HCT116 (cell line): ENCODE measurements at regions not wholly inside any gene's neighbourhood (a gene's known extent, or its start where the extent isn't known, plus 50 kb on each side); places are given as distances from the start of the nearest gene placed in this dataset.

Experiments
- ATAC-seq: fragments of 200-7000 bp; cut with Tn5 transposase; 2 replicates; pipeline ENCODE4 v1.9.1; 2020; ENCODE audit warnings: mild to moderate bottlenecking, moderate library complexity
- BruUV-seq: library from RNA; stranded (reverse); fragments of 400-500 nt; replicated peaks from 2 replicates; lab custom pipeline; 2021; lab: Mats Ljungman, UMichigan
- CTCF ChIA-PET: fragments of 300-600 bp; sonication (Branson Sonifier 250); formaldehyde crosslinking; loops from one replicate; lab custom pipeline; 2021; ENCODE audit warnings: antibody characterized with exemption; lab: Charles Lee
- POLR2A ChIA-PET: fragments of 300-600, 350-600 bp; sonication (Branson Sonifier 250); formaldehyde crosslinking; loops from one replicate; lab custom pipeline; 2021; ENCODE audit warnings: antibody characterized with exemption; lab: Charles Lee
- RAD21 ChIA-PET, 2 experiments: fragments of 300-600 bp; sonication (Branson Sonifier 250); formaldehyde crosslinking; loops; one replicate each; lab custom pipeline; 2023; ENCODE audit warnings: low total read pairs in 2 of 2; ENCODE audit not compliant: uncharacterized antibody in 2 of 2, unreplicated experiment in 2 of 2, low non-redundant PET in 1 of 2; lab: Charles Lee
- DNase-seq: peaks from one replicate; pipeline ENCODE4 v3.0.0-alpha.2; 2010; ENCODE audit warnings: low read depth, low spot score
- H2AFZ ChIP-seq: fragments of 200-600 bp; shearing (Covaris generic), sonication (generic); 2 replicates; pipeline ENCODE4 v1.6.1; 2017; ENCODE audit warnings: low read depth, mixed run types, mixed read lengths, antibody characterized with exemption, low read length; ENCODE audit not compliant: poor library complexity, severe bottlenecking
- H3K27ac ChIP-seq: 2 replicates; pipeline ENCODE4 v1.5.1; 2012; ENCODE audit warnings: low read depth, low read length
- H3K27me3 ChIP-seq: fragments of 200-600 bp; sonication (generic); 2 replicates; pipeline ENCODE4 v1.6.1; 2016; ENCODE audit warnings: mixed run types, low read length, mixed read lengths; ENCODE audit not compliant: insufficient read depth
- H3K36me3 ChIP-seq, 2 experiments: fragments of 200-500 bp in 1 of 2; fragments of 200-600 bp in 1 of 2; sonication (Bioruptor generic) in 1 of 2; sonication (generic) in 1 of 2; 2 replicates each; pipeline versions ENCODE4 v1.5.1 to v1.6.1; 2014 to 2016; ENCODE audit warnings: low read length in 2 of 2, inconsistent platforms in 1 of 2, mixed read lengths in 1 of 2, mixed run types in 1 of 2; ENCODE audit not compliant: insufficient read depth in 2 of 2, control insufficient read depth in 1 of 2
- H3K4me1 ChIP-seq, 2 experiments: fragments of 200-600 bp in 1 of 2; sonication (generic) in 1 of 2; 2 replicates each; pipeline versions ENCODE4 v1.5.1 to v1.6.1; 2012 to 2017; ENCODE audit warnings: low read length in 2 of 2, inconsistent platforms in 1 of 2, mild to moderate bottlenecking in 1 of 2, mixed read lengths in 1 of 2, mixed run types in 1 of 2, moderate library complexity in 1 of 2; ENCODE audit not compliant: insufficient read depth in 2 of 2, control insufficient read depth in 1 of 2
- H3K4me2 ChIP-seq: fragments of 200-600 bp; sonication (generic); 2 replicates; pipeline ENCODE4 v1.6.1; 2017; ENCODE audit warnings: mixed run types, low read length, mixed read lengths
- H3K4me3 ChIP-seq, 2 experiments: fragments of 200-600 bp in 1 of 2; sonication (generic) in 1 of 2; replicated peaks in 1 of 2; 2 replicates each; pipeline ENCODE4 v1.5.1; 2011 to 2016; ENCODE audit warnings: low read length in 2 of 2, control low read depth in 1 of 2, low read depth in 1 of 2, mild to moderate bottlenecking in 1 of 2, mixed read lengths in 1 of 2, mixed run types in 1 of 2
- H3K79me2 ChIP-seq: fragments of 200-600 bp; sonication (generic); 2 replicates; pipeline ENCODE4 v1.6.1; 2017; ENCODE audit warnings: mild to moderate bottlenecking, mixed run types, low read length, moderate library complexity, mixed read lengths; ENCODE audit not compliant: insufficient read depth
- H3K9ac ChIP-seq: fragments of 200-600 bp; sonication (generic); 2 replicates; pipeline ENCODE4 v1.6.1; 2016; ENCODE audit warnings: low read length, mixed read lengths
- H3K9me2 ChIP-seq: fragments of 200-600 bp; sonication (generic), shearing (Covaris generic); 2 replicates; pipeline ENCODE4 v1.6.1; 2017; ENCODE audit warnings: mixed run types, mild to moderate bottlenecking, moderate library complexity; ENCODE audit not compliant: insufficient read depth
- H3K9me3 ChIP-seq, 2 experiments: fragments of 200-500 bp in 1 of 2; fragments of 200-600 bp in 1 of 2; sonication (Bioruptor generic) in 1 of 2; sonication (generic) in 1 of 2; 2 replicates each; pipeline ENCODE4 v1.6.1; 2014 to 2017; ENCODE audit warnings: low read length in 2 of 2, mixed read lengths in 2 of 2, inconsistent platforms in 1 of 2, low read depth in 1 of 2, mild to moderate bottlenecking in 1 of 2, mixed run types in 1 of 2, moderate library complexity in 1 of 2; ENCODE audit not compliant: control insufficient read depth in 1 of 2, insufficient read depth in 1 of 2
- H4K20me1 ChIP-seq: fragments of 200-600 bp; sonication (generic), shearing (Covaris generic); 2 replicates; pipeline ENCODE4 v1.6.1; 2017; ENCODE audit warnings: mixed run types, mild to moderate bottlenecking, moderate library complexity; ENCODE audit not compliant: insufficient read depth
- ATF3 ChIP-seq: IDR thresholded peaks from 2 replicates; pipeline ENCODE4 v1.6.1; 2012
- CBX3 ChIP-seq: IDR thresholded peaks from 2 replicates; pipeline ENCODE4 v1.6.1; 2012; ENCODE audit warnings: low read depth
- CEBPB ChIP-seq: IDR thresholded peaks from 2 replicates; pipeline ENCODE4 v1.6.1; 2012; ENCODE audit warnings: low read depth
- CTCF ChIP-seq, 3 experiments: fragments of 200-600 bp in 1 of 3; sonication (generic) in 1 of 3; IDR thresholded peaks in 2 of 3; conservative IDR thresholded peaks in 1 of 3; 2 replicates each; pipeline ENCODE4 v1.5.1; 2012 to 2017; ENCODE audit warnings: low read depth in 2 of 3, low read length in 2 of 3, antibody characterized with exemption in 1 of 3, borderline replicate concordance in 1 of 3, control low read depth in 1 of 3, mild to moderate bottlenecking in 1 of 3, mixed read lengths in 1 of 3, mixed run types in 1 of 3, moderate library complexity in 1 of 3; ENCODE audit not compliant: insufficient read depth in 1 of 3
- EGR1 ChIP-seq: IDR thresholded peaks from 2 replicates; pipeline ENCODE4 v1.6.1; 2012; ENCODE audit warnings: low read depth
- ELF1 ChIP-seq: IDR thresholded peaks from 2 replicates; pipeline ENCODE4 v1.6.1; 2012; ENCODE audit warnings: low read depth, borderline replicate concordance
- EZH2 ChIP-seq: fragments of 200-600 bp; sonication (generic); IDR thresholded peaks from 2 replicates; pipeline ENCODE4 v1.6.1; 2017; ENCODE audit warnings: antibody characterized with exemption, mixed run types
- EZH2phosphoT487 ChIP-seq: fragments of 200-600 bp; IDR thresholded peaks from 2 replicates; pipeline ENCODE4 v1.6.1; 2018; ENCODE audit warnings: antibody characterized with exemption, borderline replicate concordance
- JUND ChIP-seq: IDR thresholded peaks from 2 replicates; pipeline ENCODE4 v1.6.1; 2012
- MAX ChIP-seq: IDR thresholded peaks from 2 replicates; pipeline ENCODE4 v1.6.1; 2012
- POLR2A ChIP-seq: IDR thresholded peaks from 2 replicates; pipeline ENCODE4 v1.7.0; 2011; ENCODE audit warnings: borderline replicate concordance; ENCODE audit not compliant: insufficient read depth, insufficient read length; ENCODE audit errors: extremely low read depth
- POLR2AphosphoS5 ChIP-seq: IDR thresholded peaks from 2 replicates; pipeline ENCODE4 v1.6.1; 2011; ENCODE audit warnings: mild to moderate bottlenecking, low read depth, low read length, moderate library complexity
- RAD21 ChIP-seq: IDR thresholded peaks from 2 replicates; pipeline ENCODE4 v1.6.1; 2012; ENCODE audit warnings: low read depth, mild to moderate bottlenecking
- REST ChIP-seq: IDR thresholded peaks from 2 replicates; pipeline ENCODE4 v1.6.1; 2012; ENCODE audit warnings: low read depth
- SIN3A ChIP-seq: IDR thresholded peaks from 2 replicates; pipeline ENCODE4 v1.6.1; 2012; ENCODE audit warnings: low read depth
- SP1 ChIP-seq: IDR thresholded peaks from 2 replicates; pipeline ENCODE4 v1.6.1; 2012; ENCODE audit warnings: low read depth
- TCF7L2 ChIP-seq: IDR thresholded peaks from 2 replicates; pipeline ENCODE4 v1.7.0; 2011; ENCODE audit warnings: borderline replicate concordance, inconsistent platforms; ENCODE audit not compliant: insufficient read depth, insufficient read length; ENCODE audit errors: extremely low read depth
- YY1 ChIP-seq: IDR thresholded peaks from 2 replicates; pipeline ENCODE4 v1.6.1; 2011; ENCODE audit warnings: low read length, low read depth, moderate library complexity, mild to moderate bottlenecking; ENCODE audit not compliant: insufficient replicate concordance; ENCODE audit errors: extremely low read depth
- ZFX ChIP-seq: fragments of 450-650 bp; IDR thresholded peaks from 2 replicates; pipeline ENCODE4 v1.6.1; 2017
- ZNF274 ChIP-seq: fragments of 200-500 bp; sonication (Bioruptor generic); IDR thresholded peaks from 2 replicates; pipeline ENCODE4 v1.6.1; 2014; ENCODE audit warnings: mild to moderate bottlenecking, low read depth, low read length, inconsistent platforms
- intact Hi-C: fragments of 100-400 bp; cut with micrococcal nuclease; formaldehyde crosslinking; loops from 2 replicates; pipeline ENCODE4 v1.10.0; 2022

- TF ChIP-seq EGR1, result no peak
Measured at GRCh38 chr20:55353206-55353605, 652.1 kb downstream of the CBLN4 start (continued).

GRCh38 chr20:55348223-55348622, 657.1 kb downstream of the CBLN4 start:
- ChIA-PET POLR2A (no interaction called here), RAD21 (no interaction called here), CTCF (no interaction called here)
- no TSS peak for BruUV-seq
- DNase-seq, result no peak
- Histone ChIP-seq H3K36me3 (no peaks in the 10 kb centered on the region), H2AFZ (no peak overlapping the region), H3K9ac (no peak overlapping the region), H4K20me1 (no peaks in the 10 kb centered on the region), H3K9me3 (peaks cover 0 to 21% of the 10 kb centered on the region in 2 experiments; a peak in 2 of 4 replicates), H3K9me2 (no peaks in the 10 kb centered on the region), H3K27me3 (no peaks in the 10 kb centered on the region), H3K4me1 (no peaks in the 10 kb centered on the region; a peak in 1 of 4 replicates), H3K4me2 (no peak overlapping the region), H3K4me3 (no peak overlapping the region), H3K27ac (no peak overlapping the region), H3K79me2 (no peaks in the 10 kb centered on the region)
- no peak for ATAC-seq
- intact Hi-C loops, result no loop called here
- TF ChIP-seq SP1 (no peak), ELF1 (no peak), RAD21 (no peak), EZH2 (no peak), EZH2phosphoT487 (no peak), POLR2A (no peak), CTCF (IDR thresholded peaks at IDR 0.05 in 2 of 3, conservative IDR thresholded peaks at IDR 0.05 in 1 of 3; ENCODE audit: borderline replicate concordance in 1 of 3, insufficient read depth in 1 of 3, low read depth in 2 of 3, low read length in 2 of 3) (no peak), ATF3 (no peak), SIN3A (no peak), ZFX (no peak), YY1 (no peak), JUND (no peak), MAX (no peak), REST (no peak), CBX3 (no peak), ZNF274 (no peak), CEBPB (no peak), POLR2AphosphoS5 (no peak), TCF7L2 (no peak)
